ENCODE measurements at regions not wholly inside any gene's neighbourhood (a gene's known extent, or its start where the extent isn't known, plus 50 kb on each side); places are given as distances from the start of the nearest gene placed in this dataset.

- TF ChIP-seq CTCF (conservative IDR thresholded peaks at IDR 0.05 in 1 of 2, IDR thresholded peaks at IDR 0.05 in 1 of 2; ENCODE audit: low read depth in 1 of 2, low read length in 2 of 2) (no peak), EZH2 (IDR thresholded peaks at IDR 0.05; ENCODE audit: low read length, missing control alignments) (no peak)
Measured at GRCh38 chr3:187545366-187545765, 124.8 kb downstream of the SST start.
